Stimulated activated CD4-positive, alpha-beta T cell treated with anti-CD3 and anti-CD28 coated beads, TNF-alpha, amount 100 ng/mL, for 4 hours (primary cell): ENCODE measurements at regions not wholly inside any gene's neighbourhood (a gene's known extent, or its start where the extent isn't known, plus 50 kb on each side); places are given as distances from the start of the nearest gene placed in this dataset.

ENCODE experiments used
- DNase-seq, 3 experiments: peaks; one replicate each; pipeline ENCODE4 v3.0.0-alpha.2; 2020; ENCODE audit warnings: low read depth in 3 of 3

DNA sequence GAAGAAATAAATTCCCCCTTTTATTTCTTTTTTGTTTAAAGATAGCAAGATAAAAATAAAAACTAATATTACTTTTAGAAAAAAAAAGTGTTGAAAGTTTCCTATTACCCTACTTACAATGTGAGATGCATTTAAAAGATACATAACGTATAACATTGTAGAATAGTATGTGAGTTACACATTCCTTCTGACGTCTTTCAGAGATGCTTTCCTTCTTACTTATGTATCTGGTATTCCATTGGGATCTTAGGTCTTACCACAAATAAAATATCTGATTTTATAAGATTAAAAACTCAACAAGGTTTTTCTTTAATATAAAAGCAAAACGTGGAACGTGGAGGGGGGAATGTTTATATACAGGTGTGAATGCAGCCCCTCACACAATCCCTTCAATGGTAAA lies 147.2 kb upstream of the ETS2 start:
- DNase-seq, result no peak

DNA sequence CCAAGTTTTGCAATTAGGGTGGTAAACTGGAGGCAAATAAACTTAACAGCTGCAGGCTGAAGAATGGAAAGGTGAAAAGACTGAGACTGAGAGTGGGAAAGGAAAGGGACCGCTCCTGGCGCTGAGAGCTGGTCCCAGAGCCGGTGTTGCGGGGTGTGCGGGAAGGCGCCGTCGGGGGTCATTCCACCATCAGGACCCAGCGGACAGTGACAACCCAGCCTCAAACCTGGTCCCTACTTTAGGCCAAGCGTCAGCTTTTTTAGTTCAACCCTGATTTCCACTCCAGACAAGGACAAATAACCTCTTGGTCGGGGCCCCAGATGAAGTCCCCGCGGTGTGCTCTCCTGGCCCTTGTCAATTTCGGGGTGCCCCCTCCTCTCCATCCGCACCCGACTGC lies 145.8 kb upstream of the ETS2 start:
- no peak for DNase-seq

DNA sequence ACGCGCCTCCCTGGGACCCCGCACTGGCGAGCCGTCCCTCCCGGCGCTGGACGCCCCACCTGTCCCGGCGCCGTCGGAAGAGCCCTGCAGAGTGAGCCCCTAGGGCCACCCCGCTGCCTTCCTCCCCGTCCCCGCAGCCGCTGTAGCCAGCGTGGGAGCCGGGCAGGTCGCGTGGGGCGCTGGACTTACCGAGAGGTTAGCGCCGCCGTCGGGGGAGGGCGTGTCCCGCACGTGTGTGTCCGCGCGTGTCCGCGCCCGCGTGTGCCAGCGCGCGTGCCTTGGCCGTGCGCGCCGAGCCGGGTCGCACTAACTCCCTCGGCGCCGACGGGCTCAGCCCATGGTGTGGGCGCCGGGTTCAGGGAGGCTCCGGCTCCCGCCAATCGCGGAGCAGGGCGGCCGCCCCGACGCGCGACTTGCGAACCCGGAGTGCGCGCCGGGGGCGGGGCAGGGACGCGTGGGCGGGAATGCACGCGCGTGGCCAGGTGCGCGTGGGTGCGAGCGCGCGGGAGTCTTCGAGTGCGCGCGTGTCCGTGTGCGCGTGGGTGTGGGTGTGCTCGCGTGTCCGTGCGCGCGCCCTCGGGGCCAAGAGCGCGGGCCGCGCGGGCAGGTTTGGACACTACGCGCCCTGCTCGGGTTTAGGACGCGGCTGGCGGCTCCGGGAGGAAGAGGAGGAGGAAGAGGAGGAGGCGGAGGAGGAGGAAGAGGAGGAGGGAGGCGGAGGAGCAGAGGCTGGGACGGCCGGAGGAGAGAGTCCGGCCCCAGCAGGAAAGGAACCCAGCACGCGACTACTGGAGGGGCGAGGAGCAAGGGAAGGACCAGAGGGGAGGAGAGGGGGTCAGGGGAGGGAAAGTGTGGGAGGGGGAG lies 145.2 kb upstream of the ETS2 start:
- no peak for DNase-seq

DNA sequence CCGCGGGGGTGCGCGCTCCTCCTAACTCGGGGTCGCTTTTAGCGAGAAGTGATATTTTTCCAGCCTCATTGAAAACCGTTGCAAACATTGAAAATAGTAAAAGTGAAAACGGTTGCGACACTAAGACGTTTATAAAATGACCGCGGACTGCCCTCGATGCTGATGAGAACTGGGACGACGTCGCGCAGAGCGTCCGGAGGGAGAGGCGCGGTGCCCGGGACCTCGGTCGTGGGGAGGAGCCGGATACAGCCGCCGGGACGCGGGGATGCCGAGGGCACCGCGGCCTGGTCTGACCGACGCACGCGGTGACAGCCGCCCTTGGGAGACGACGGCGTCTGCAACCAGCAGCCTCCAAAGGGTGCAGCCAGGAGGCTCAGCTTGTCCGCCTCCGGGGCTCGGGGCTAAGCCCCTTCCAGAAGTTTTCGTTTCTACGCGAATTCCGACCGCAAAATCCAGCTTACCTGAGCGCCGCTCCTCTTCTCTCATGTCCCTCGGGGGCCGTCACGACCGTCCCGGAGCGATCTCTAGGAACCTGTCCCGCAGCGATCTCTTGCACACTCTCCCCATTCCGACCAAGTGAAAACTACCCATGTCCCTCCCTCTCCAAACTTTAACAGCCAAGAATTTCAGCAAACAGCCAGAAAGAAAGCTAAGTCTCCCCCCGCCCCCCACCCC lies 144.4 kb upstream of the ETS2 start:
- no peak for DNase-seq

DNA sequence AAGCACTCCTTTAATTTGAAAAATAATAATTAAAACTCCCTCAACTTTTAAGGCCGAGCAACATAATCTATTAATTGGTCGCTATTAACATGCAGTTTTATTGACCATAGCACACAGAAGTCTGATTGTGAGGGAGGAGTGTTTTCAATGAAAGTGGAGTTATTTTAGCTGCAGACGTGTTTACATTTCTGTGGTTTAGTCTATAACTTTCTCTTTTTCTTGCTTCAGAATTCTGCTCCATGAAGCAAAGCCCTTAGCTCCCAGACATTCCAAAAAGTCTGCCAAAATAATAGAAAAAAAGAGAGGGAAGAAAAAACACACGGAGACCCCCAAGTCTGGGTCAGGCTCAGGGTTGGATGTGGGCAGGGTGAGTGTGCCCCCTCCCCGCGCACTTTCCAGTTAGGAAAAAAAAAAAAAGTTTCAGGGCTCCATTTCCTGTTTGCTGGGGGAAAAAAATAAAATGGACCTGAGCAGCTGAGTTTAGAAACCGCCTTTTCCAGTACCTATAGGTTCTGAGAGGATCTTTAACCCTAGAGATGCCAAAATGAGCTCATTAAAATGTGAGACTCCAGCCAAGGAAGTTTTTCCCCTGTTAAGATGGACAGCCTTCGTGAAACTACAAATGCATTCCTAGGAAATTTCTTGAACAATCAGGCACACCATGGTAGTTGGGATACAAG lies 143.7 kb upstream of the ETS2 start:
- no peak for DNase-seq

DNA sequence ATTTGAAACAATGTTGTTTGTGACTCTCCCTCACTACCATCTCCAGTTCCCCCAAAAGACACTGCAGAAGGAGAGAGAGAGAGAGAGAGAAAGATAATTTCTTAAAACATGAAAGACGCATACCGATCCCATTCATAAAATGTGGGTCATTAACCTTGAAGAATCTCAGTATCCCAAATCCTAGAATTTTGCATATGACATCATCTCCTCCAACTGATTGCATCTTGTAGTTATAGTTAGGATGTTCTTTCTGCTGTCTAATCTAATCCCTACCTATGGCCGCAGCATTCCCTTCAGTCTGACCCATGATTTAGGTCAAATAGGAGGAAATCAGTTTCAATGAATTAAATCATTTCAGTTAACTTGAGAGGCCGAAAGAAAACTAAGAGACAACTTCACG lies 142.4 kb upstream of the ETS2 start:
- no peak for DNase-seq

DNA sequence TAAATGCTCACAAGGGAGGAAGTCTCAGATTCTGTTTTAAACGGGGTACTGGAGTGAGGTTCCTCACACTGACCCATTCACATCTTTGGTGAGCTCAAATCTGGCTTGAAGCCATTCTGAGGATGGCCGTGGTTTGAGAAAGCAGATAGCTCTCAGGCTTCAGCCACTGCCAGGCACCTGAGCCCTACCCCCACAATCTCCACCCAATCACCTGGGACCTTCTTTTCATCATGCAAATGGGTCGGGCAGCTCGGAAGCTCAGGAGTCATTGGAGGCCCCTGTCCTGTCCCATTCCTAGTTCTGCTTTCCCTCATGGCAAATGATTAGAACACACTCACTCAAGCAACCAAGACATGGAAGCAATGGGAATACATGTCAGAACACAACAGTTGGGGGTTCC lies 141.4 kb upstream of the ETS2 start:
- DNase-seq, result no peak

DNA sequence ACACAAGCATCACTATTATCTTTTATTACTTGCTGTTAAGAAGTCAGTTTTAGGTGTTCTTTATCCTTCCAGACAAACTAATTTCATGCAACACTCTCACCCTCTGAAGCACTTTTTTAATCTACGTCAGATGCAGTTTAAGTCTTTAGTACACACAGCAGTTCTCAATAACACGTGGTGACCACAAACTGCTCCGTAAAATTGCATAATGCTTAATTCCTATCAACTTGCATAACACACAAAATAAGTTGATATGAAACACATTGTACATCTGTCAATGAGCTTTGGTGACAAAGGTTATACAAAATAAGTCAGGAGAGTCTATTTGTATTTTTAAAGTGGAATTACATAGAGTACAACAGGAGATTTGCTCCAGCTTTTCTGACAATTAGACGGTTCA lies 140.9 kb upstream of the ETS2 start:
- DNase-seq, result no peak

DNA sequence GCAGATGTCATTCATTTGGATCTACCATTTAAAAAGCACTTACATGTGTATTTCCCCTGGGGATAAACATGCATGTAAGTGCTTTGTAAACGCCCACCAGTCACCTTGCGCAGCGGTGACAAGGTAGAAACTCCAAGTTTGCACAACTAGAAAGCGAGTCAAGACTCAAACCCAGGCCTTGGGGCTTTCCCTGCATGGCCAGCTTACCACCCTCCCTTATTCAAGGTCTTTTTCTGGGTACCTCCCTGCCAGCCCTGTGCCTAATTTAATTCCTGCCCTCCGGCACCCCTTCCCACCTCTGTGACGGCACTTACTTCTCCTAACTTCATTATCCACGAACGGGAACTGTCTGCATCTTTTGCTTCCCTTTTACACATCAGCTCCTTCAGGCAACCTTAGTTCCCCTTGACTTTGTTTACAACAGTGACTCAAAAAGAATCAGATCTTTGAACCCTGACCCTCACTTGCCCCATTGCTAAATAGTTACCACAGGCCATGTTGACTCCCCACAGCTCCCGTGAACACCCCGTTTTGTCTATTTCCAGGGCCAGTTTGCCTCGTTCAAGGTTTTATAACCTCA lies 138.3 kb upstream of the ETS2 start:
- DNase-seq, result no peak

DNA sequence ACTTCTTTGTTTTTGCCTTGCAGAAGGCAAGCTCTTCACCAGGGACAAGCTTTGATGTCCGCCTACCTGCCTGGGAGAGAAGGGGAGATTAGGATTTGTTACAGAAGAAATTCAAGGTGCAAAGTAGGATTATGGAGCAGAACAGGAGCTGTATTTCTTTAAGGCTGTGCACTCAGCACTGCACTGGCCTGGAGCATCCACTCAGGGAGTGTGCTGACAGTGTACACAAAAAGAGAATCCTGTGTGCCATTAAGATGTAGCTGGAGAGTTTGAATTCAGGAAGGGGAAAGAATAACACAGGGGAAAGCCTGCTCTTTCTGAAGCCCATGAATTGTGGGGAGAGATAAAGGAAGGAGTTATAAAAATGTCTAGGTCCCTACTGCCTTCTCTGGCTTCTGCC lies 137.7 kb upstream of the ETS2 start:
- no peak for DNase-seq

DNA sequence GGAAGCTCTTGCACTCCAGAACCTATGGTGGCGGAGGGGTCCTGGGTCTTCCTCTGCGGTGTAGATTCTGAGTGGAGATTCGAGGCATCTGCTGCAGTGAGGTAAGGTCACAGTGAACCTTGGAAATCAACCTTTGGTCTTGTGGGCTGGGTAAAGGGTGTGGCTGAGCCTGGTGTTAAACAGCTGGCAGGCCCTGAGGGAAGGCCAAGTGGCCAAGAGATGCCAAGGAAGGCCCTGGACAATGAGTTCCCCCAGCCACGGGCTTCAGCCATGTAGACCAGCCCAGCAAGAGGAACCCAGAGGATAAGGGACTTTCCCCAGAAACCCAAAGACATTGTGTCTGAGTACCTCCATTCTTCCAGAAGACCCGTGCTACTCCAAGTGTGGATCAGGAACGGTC lies 137.2 kb upstream of the ETS2 start:
- no peak for DNase-seq

DNA sequence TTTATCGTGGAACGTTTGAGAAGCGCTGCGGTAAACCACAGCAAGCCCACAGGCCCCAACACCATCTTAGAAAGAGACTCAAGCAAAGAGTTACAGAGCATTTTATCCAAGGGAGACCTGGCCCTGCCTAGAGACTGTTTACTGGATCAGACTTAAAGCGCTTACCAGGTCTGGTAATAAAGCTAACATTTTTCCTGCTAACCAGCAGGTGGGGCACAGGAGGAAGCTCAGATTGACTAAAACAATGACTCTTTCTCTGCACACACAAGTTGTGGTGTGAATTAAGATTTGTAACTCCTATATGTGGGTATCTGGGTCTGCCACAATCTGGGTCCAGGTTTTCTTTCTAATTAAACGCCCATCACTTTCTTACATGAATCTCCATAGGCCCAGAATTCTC lies 136.5 kb upstream of the ETS2 start:
- DNase-seq, result no peak

DNA sequence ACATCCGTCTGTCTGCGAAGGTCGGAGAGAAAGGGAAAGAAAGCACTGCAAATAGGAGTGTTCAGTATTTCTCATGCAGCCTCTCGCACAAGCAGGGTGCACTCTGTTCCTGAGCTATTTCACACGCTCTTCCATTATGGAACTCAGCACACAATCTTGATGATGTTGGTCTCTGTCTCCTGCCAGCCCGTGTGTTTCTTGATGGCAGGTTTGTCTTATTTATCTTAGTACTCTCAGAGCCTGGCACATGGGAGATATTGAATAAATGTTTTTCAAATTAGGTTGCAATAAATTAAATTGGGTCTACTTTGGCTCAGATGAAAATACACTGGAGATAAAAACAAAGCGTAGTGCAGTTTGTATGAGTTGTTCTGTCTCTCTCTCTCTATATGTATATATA lies 134.9 kb upstream of the ETS2 start:
- DNase-seq, result no peak

DNA sequence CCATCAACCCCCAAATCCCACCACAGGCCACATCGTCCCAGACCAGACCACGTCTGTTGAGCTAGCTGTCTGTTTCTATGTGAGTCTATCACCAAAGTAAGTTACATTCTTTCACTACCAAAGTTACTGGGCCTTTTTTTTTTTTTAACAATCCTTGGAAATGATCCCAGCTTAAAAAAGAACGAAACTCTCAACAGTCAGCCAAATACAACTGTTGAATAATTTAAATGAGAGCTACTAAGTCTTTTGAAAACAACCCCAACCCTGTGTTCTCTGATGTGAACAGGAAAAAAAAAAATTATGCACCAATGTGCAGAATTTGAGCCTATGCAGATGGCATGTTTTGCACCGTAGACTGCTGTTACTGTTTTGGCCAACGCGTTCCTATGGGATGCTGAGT lies 134.0 kb upstream of the ETS2 start:
- DNase-seq, result no peak

DNA sequence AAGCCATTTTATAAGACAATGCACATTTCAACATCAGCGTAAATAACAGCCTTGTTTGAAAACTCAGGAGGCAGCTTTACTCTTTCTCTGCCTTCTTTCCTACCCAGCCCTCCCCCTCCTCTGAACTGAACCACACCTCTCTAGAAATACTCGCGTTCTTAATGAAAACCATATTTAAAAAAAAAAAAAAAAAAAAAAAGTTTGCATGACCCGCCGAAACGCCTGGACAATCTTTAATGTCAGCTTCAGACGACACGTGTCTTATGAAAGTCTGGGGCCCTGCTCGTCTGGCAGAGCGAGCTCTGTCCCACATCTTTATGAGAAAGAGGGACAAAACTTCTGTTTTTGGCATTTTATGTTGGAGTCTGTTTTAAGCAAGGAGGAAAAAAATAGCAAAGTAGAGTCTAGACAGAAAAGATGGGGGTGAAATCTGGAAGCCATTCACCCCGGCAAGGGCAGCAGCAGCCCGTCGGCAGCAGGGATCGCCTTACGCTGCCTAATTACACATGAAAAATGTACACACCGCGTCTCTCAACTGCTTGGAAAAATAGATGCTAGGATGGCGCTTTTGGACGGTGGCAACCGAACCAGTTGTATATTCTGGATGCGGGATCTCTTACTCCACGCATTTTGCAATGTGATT lies 130.4 kb upstream of the ETS2 start:
- DNase-seq, result no peak

DNA sequence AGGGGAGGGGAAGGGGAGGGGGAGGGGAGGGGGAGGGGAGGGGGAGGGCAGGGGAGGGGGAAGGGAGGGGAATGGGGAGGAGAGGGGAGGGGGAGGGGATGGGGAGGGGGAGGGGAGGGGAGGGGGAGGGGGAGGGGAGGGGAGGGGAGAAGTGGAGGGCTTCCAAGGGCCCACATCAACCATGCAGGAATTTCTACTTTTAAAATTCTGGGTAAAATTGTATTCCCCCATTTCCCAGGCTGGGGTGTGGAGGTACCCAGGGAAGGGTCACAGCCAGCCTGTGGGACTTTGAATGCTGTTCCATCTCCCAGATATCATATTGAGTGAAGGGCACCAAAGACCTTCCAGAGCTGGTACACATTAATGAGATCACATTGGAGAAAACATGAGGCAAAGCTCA lies 126.9 kb upstream of the ETS2 start:
- no peak for DNase-seq

DNA sequence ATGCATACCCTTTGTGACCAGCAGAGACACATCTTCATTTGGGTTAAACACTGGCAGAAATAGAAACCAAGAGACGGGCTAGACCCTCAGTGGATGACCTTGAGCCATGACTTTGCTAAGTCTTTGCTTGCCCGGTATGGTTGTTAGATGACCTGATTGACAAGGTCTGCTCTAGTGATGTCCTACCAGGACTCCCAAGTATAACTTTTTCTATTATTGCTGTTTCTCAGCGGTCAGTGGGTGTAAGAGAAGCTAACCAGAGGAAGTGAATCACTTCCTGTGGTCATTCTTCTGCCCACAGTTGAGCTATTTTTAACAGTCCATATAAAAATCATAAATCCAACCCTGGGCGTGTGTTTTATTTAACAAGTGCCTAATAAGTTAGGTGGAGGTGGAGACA lies 126.2 kb upstream of the ETS2 start:
- DNase-seq, result no peak

DNA sequence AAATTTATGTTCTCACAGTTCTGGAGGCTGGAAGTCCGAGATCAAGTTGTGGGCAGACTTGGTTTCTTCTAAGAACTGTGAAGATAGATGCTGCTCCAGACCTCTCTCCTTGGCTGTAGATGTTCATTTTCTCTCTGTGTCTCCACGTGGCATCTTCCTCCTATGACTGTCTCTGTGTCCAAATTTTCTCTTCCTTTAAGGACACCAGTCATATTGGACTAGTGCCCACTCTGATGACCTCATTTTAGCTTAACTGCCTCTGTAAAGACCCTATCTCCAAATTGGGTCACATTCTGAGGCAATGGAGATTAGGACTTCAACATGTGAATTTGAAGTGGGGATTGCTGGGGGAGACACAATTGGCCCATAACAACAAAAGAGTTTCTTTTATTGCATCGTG lies 125.3 kb upstream of the ETS2 start:
- DNase-seq, result no peak

DNA sequence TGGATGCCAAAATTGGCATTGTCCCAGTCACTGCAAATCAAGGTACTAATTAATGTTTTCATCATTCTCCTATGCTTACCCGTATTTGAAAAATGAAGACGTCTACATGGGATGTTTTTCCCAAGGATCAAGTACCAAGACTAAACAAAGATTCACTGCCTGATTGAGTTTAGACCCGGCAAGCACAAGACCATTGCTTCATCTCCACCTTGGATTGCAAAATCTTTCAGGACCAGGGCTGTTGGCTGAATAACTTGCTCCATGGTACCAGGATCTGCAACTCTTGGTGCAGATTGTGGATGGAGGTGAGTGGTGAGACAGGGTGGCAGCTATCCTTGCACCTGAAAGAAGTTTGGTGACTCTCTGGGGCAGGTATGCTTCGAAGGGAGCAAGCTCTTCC lies 122.5 kb upstream of the ETS2 start:
- DNase-seq, result no peak

DNA sequence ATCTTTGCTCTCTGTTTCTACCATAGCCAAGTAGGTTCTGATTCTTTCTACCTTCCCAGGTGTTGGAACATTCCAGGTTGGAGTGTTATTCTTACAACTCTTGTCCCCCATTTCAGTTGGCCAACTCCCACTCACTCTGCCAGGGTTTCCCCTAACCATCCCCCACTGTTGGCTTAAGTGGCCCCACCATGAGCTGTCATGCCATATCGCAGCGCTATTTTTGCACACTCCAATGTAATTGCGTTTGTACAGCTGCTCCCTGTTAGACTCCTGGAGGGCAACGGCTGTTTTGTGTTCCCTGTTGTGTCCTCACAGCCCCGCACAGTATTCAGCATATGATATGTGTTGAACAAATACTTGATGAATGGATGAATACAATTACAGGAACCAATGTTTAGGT lies 117.7 kb upstream of the ETS2 start:
- no peak for DNase-seq

DNA sequence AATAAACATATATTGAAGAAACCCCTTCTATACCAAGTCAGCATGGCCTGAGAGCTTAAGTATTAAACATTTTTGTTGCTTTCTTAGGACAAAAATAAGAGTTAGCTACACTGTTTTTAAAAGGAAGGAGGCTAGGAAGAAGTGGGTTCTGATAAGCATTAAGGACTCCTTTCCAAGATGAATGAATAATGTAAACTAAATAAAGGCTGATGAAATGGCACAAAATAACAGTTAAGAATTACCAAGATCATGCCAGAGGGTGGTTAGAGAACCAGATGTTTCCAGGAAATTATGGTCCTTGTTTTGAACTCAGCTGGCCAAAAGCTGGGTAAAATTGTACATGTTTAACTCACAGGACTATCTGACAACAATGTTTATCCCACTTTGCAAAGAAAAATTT lies 114.1 kb upstream of the ETS2 start:
- DNase-seq, result no peak

DNA sequence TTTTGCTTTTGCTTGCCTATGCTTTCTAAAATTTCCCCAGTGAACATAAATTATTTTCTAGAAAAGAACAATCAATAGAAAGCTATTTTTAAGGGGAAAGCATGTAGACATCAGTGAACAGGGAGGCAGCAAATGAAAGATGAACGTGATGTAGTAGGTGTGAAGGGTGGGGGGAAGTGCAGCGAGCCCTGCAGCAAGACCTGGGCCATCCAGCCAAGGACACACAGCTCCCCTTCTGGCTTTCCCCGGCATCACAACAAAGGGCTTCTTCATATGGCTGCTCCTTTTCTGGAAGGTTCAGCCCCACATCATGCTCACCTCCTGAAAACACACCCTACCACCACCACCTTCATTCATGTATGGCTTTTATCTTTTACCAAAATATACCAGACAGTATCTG lies 109.2 kb upstream of the ETS2 start:
- DNase-seq, result no peak
